RWPE2 (cell line): ENCODE measurements at regions not wholly inside any gene's neighbourhood (a gene's known extent, or its start where the extent isn't known, plus 50 kb on each side); places are given as distances from the start of the nearest gene placed in this dataset.
"Not testable (repeated sequence)": the region's sequence is repeated elsewhere in the genome, so short reads cannot be mapped to it uniquely, and the experiment has no call there.

Experiments used
- ATAC-seq: fragments of 200-7000 bp; cut with Tn5 transposase; 3 replicates; pipeline ENCODE4 v1.9.1; 2021; ENCODE audit warnings: low read depth
- DNase-seq: peaks from one replicate; pipeline ENCODE4 v3.0.0-alpha.2; 2020; ENCODE audit warnings: low spot score
- H3K27ac ChIP-seq: fragments of 450-650 bp; 2 replicates; pipeline ENCODE4 v1.5.1; 2017; ENCODE audit warnings: mild to moderate bottlenecking; ENCODE audit not compliant: poor library complexity, severe bottlenecking
- H3K27me3 ChIP-seq: fragments of 250-450 bp; sonication (Bioruptor Pico); 2 replicates; pipeline ENCODE4 v1.5.1; 2021; ENCODE audit warnings: mild to moderate bottlenecking, moderate library complexity; ENCODE audit not compliant: insufficient read depth, poor library complexity, severe bottlenecking
- H3K36me3 ChIP-seq: fragments of 250-450 bp; sonication (Bioruptor Pico); 2 replicates; pipeline ENCODE4 v1.5.1; 2020; ENCODE audit warnings: low read depth, mild to moderate bottlenecking, moderate library complexity
- H3K4me1 ChIP-seq: fragments of 250-450 bp; sonication (Bioruptor Pico); 2 replicates; pipeline ENCODE4 v1.5.1; 2021; ENCODE audit warnings: mild to moderate bottlenecking, moderate library complexity; ENCODE audit not compliant: insufficient read depth, poor library complexity, severe bottlenecking
- H3K4me3 ChIP-seq: fragments of 250-450 bp; sonication (Bioruptor Pico); 2 replicates; pipeline ENCODE4 v1.5.1; 2021; ENCODE audit warnings: mild to moderate bottlenecking, moderate library complexity; ENCODE audit not compliant: severe bottlenecking
- H3K9me3 ChIP-seq: fragments of 250-450 bp; sonication (Bioruptor Pico); 2 replicates; pipeline ENCODE4 v1.5.1; 2021; ENCODE audit warnings: mild to moderate bottlenecking, moderate library complexity; ENCODE audit not compliant: severe bottlenecking
- TF ChIP-seq, protein P1 (sequence below): fragments of 450-650 bp; IDR thresholded peaks from one replicate; pipeline ENCODE4 v1.5.1; 2017; ENCODE audit warnings: mild to moderate bottlenecking, moderate library complexity; ENCODE audit not compliant: poor library complexity, severe bottlenecking

DNA sequence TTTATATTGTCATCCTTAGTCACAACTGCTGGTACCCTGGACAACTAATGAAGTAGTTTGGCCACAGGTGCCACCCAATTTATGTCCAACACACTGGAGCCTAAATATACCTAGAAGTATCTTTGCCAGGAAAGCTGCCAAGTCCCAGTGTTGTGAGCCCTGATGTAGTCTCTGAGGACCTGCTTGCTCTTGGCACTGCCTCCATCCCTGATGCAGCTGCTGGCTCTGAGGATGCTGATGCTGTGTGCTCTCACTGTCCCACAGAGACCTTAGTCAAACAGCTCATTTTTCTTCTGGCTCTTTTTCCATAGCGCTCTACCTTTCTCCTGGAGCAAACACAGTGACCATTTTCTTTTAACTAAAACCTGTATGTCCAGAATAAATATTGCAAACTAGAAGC lies 1535.4 kb upstream of the ADGRL3 start:
- Histone ChIP-seq H3K27me3 (no peaks in the 10 kb centered on the region), H3K4me1 (no peaks in the 10 kb centered on the region), H3K9me3 (no peaks in the 10 kb centered on the region), H3K4me3 (no peak overlapping the region), H3K27ac (no peak overlapping the region), H3K36me3 (no peaks in the 10 kb centered on the region)
- TF ChIP-seq, protein P1, sequence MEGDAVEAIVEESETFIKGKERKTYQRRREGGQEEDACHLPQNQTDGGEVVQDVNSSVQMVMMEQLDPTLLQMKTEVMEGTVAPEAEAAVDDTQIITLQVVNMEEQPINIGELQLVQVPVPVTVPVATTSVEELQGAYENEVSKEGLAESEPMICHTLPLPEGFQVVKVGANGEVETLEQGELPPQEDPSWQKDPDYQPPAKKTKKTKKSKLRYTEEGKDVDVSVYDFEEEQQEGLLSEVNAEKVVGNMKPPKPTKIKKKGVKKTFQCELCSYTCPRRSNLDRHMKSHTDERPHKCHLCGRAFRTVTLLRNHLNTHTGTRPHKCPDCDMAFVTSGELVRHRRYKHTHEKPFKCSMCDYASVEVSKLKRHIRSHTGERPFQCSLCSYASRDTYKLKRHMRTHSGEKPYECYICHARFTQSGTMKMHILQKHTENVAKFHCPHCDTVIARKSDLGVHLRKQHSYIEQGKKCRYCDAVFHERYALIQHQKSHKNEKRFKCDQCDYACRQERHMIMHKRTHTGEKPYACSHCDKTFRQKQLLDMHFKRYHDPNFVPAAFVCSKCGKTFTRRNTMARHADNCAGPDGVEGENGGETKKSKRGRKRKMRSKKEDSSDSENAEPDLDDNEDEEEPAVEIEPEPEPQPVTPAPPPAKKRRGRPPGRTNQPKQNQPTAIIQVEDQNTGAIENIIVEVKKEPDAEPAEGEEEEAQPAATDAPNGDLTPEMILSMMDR: no peak
- ATAC-seq: no peak
- DNase-seq: no peak

DNA sequence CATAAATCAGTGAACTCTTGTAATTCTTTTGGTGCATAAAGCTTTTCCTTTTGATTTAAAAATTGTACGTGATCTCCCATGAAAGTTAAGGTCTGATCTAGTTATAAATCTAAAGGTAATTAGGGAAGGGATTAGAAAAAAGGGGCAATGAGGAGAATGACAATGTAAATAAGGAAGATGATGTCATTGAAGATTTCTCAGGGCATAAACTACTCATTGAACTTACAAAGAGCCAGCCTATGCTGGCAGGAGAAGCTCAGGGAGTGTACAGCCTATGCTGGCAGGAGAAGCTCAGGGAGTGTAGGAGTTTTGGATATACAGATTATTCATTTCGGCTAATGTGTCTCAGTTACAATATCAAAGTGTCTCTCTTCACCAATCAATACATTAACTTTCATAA lies 1533.5 kb upstream of the ADGRL3 start:
- no peak overlapping the region for H3K4me3 ChIP-seq
- TF ChIP-seq, protein P1: no peak
- no peak overlapping the region for H3K27ac ChIP-seq
- no peaks in the 10 kb centered on the region for H3K4me1 ChIP-seq
- H3K27me3 ChIP-seq: no peaks in the 10 kb centered on the region
- no peak for ATAC-seq
- H3K9me3 ChIP-seq: no peaks in the 10 kb centered on the region
- no peak for DNase-seq
- H3K36me3 ChIP-seq: no peaks in the 10 kb centered on the region

DNA sequence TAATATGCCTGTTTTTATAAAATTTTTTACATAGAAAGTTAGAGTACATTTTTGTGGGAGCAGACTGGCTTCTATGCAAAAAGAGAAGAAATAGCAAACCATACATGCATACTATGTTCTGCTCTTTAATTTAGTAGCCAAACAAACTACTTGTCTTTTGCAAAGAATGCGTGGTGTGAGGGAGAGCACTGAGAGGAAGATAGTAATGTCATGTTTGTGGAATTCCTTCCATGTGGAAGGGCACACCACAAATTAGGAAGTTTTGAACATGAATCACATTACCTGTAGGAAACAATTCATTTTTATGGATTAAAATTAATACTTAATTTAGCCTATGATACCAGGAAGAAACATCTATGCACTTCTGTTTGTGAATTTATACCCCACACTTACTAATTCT lies 1529.1 kb upstream of the ADGRL3 start:
- DNase-seq (no peak), ATAC-seq (no peak; the same call in 2 of the 3 replicates)
- no peaks in the 10 kb centered on the region for H3K27me3 ChIP-seq
- no peaks in the 10 kb centered on the region for H3K4me1 ChIP-seq
- no peak overlapping the region for H3K27ac ChIP-seq
- H3K36me3 ChIP-seq: no peaks in the 10 kb centered on the region
- TF ChIP-seq, protein P1: no peak
- H3K4me3 ChIP-seq: no peak overlapping the region
- H3K9me3 ChIP-seq: no peaks in the 10 kb centered on the region

DNA sequence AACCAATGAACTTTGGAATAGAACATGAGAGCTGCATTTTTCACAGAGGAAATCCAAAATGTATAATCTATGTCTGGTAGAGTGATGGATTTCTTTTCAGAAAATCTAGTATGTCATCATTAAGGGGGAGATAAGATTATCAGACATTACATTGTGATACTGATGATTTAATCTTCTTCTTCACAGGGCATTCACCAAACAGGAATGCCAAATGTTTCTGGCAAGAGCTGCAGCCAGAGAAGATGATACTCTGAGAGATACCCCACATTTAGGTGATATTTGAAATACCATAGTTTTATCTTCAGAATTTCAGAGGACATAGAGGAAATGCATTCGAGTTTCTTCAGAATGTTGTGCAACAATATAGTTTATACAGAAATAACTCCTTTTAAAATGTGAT lies 1523.7 kb upstream of the ADGRL3 start:
- Histone ChIP-seq H3K4me3 (no peak overlapping the region), H3K36me3 (no peaks in the 10 kb centered on the region), H3K27me3 (no peaks in the 10 kb centered on the region), H3K9me3 (no peaks in the 10 kb centered on the region), H3K4me1 (no peaks in the 10 kb centered on the region), H3K27ac (no peak overlapping the region)
- TF ChIP-seq, protein P1: no peak
- DNase-seq (no peak), ATAC-seq (no peak)

DNA sequence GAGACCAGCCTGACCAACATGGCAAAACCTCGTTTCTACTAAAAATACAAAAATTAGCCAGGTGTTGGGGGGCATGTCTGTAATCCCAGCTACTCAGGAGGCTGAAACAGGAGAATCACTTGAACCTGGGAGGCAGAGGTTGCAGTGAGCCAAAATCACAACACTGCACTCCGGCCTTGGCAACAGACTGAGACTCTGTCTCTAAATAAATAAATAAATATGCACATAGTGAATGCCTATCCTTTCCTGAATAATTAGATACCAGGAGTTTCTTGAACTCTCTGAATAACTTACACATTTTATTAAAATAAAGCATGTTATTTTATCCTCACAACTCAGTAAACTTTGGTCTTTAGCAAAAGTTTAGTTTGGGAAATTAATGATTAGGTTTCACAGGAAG lies 1523.1 kb upstream of the ADGRL3 start:
- not testable (repeated sequence) for H3K27ac ChIP-seq, H3K9me3 ChIP-seq, ATAC-seq, H3K4me3 ChIP-seq, H3K36me3 ChIP-seq, H3K27me3 ChIP-seq, H3K4me1 ChIP-seq, DNase-seq

DNA sequence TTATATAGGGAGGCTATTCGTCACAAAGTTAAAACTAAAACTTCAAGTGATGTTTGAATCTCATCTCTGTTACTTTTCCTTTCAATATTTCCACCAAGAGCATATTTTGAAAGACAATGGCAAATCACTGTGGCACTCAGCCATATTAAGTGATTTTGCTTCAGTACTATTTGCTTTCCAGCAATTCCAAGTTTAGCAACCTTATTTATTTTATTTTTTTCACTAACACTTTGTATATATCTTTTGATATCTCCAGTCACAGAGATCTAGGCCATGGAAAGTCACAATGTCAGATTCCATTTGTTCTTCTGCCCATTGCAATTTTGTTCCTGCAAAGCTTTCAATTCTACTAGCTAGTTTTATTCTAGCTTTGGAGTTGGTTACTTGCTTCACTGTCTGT lies 1514.5 kb upstream of the ADGRL3 start:
- TF ChIP-seq, protein P1: no peak
- no peak for DNase-seq

More for the DNA sequence above, 1514.5 kb upstream of the ADGRL3 start:
- Histone ChIP-seq H3K9me3 (no peaks in the 10 kb centered on the region), H3K36me3 (no peaks in the 10 kb centered on the region), H3K4me1 (no peaks in the 10 kb centered on the region), H3K27ac (no peak overlapping the region), H3K27me3 (no peaks in the 10 kb centered on the region), H3K4me3 (no peak overlapping the region)
- no peak for ATAC-seq
